HCEC 1CT (cell line): ENCODE measurements at regions not wholly inside any gene's neighbourhood (a gene's known extent, or its start where the extent isn't known, plus 50 kb on each side); places are given as distances from the start of the nearest gene placed in this dataset.

Source experiments
- DNase-seq: peaks from one replicate; pipeline ENCODE4 v3.0.0-alpha.2; 2017

- DNase-seq: no peak
Measured at GRCh38 chr2:21544392-21544791, 420.6 kb downstream of the TDRD15 start.

- DNase-seq: no peak
Measured at GRCh38 chr2:21552981-21553380, 429.2 kb downstream of the TDRD15 start.

- DNase-seq: no peak
Measured at GRCh38 chr2:21559351-21559750, 435.6 kb downstream of the TDRD15 start.

GRCh38 chr2:21561965-21562364 lies 438.2 kb downstream of the TDRD15 start:
- no peak for DNase-seq

- no peak for DNase-seq
Measured at GRCh38 chr2:21567395-21567794, 443.6 kb downstream of the TDRD15 start.

- DNase-seq: no peak
Measured at GRCh38 chr2:21571686-21572085, 447.9 kb downstream of the TDRD15 start.

- DNase-seq: no peak
Measured at GRCh38 chr2:21580391-21580790, 456.6 kb downstream of the TDRD15 start.

- no peak for DNase-seq
Measured at GRCh38 chr2:21585881-21586280, 462.1 kb downstream of the TDRD15 start.

- DNase-seq: no peak
Measured at GRCh38 chr2:21590026-21590690, 466.4 kb downstream of the TDRD15 start.

- no peak for DNase-seq
Measured at GRCh38 chr2:21591926-21592325, 468.2 kb downstream of the TDRD15 start.

- no peak for DNase-seq
Measured at GRCh38 chr2:21599417-21599816, 475.6 kb downstream of the TDRD15 start.

- no peak for DNase-seq
Measured at GRCh38 chr2:21602789-21603188, 479.0 kb downstream of the TDRD15 start.

- DNase-seq: no peak
Measured at GRCh38 chr2:21607572-21607971, 483.8 kb downstream of the TDRD15 start.

- DNase-seq: no peak
Measured at GRCh38 chr2:21610304-21610703, 486.5 kb downstream of the TDRD15 start.

GRCh38 chr2:21617885-21618434 lies 494.2 kb downstream of the TDRD15 start:
- DNase-seq: no peak

GRCh38 chr2:21620771-21621170 lies 497.0 kb downstream of the TDRD15 start:
- DNase-seq: no peak

GRCh38 chr2:21627938-21628337 lies 504.2 kb downstream of the TDRD15 start:
- DNase-seq: no peak

- no peak for DNase-seq
Measured at GRCh38 chr2:21633015-21633414, 509.2 kb downstream of the TDRD15 start.

GRCh38 chr2:21633466-21633865 lies 509.7 kb downstream of the TDRD15 start:
- DNase-seq: no peak

- DNase-seq: no peak
Measured at GRCh38 chr2:21633911-21634310, 510.1 kb downstream of the TDRD15 start.

- no peak for DNase-seq
Measured at GRCh38 chr2:21640046-21640445, 516.3 kb downstream of the TDRD15 start.

- no peak for DNase-seq
Measured at GRCh38 chr2:21642647-21643046, 518.9 kb downstream of the TDRD15 start.

GRCh38 chr2:21643180-21643579 lies 519.4 kb downstream of the TDRD15 start:
- no peak for DNase-seq

GRCh38 chr2:21644266-21644665 lies 520.5 kb downstream of the TDRD15 start:
- DNase-seq: no peak

GRCh38 chr2:21646345-21646744 lies 522.6 kb downstream of the TDRD15 start:
- no peak for DNase-seq
